HepG2 (cell line): ENCODE measurements at regions not wholly inside any gene's neighbourhood (a gene's known extent, or its start where the extent isn't known, plus 50 kb on each side); places are given as distances from the start of the nearest gene placed in this dataset.

Source experiments
- AGO2 ChIP-seq: fragments of 200-400 bp; formaldehyde crosslinking; optimal IDR thresholded peaks from 2 replicates; pipeline ENCODE3; 2017; ENCODE audit warnings: mild to moderate bottlenecking, low read depth, low read length, moderate library complexity
- GFI1 ChIP-seq: sonication (generic); formaldehyde crosslinking; IDR thresholded peaks from 2 replicates; pipeline ENCODE4 v1.5.0; 2020; ENCODE audit warnings: missing genetic modification reagents, mild to moderate bottlenecking, borderline replicate concordance
- GLI4 ChIP-seq: sonication (generic); formaldehyde crosslinking; IDR thresholded peaks from 2 replicates; pipeline ENCODE4 v1.5.1; 2020; ENCODE audit warnings: missing genetic modification reagents, mild to moderate bottlenecking, moderate library complexity, borderline replicate concordance
- HES4 ChIP-seq: sonication (generic); formaldehyde crosslinking; IDR thresholded peaks from 2 replicates; pipeline ENCODE4 v1.9.0; 2021; ENCODE audit warnings: mild to moderate bottlenecking, missing genetic modification reagents, borderline replicate concordance
- JARID2 ChIP-seq: sonication (generic); formaldehyde crosslinking; IDR thresholded peaks from 2 replicates; pipeline ENCODE4 v1.8.1; 2023; ENCODE audit warnings: missing genetic modification reagents, inconsistent platforms; ENCODE audit not compliant: insufficient replicate concordance
- NR2F6 ChIP-seq, 2 experiments: IDR thresholded peaks; 2 replicates each; pipeline ENCODE4 v1.6.1; 2016; ENCODE audit warnings: antibody characterized with exemption in 1 of 2, mild to moderate bottlenecking in 1 of 2
- TEF ChIP-seq: sonication (generic); formaldehyde crosslinking; IDR thresholded peaks from 2 replicates; pipeline ENCODE4 v1.5.0; 2020; ENCODE audit warnings: missing genetic modification reagents
- TERF1 ChIP-seq: sonication (generic); formaldehyde crosslinking; IDR thresholded peaks from 2 replicates; pipeline ENCODE4 v1.8.0; 2022; ENCODE audit warnings: mild to moderate bottlenecking, missing genetic modification reagents, moderate library complexity
- ZBTB4 ChIP-seq: sonication (generic); formaldehyde crosslinking; IDR thresholded peaks from 2 replicates; pipeline ENCODE4 v1.4.0; 2020; ENCODE audit warnings: missing genetic modification reagents, mild to moderate bottlenecking, borderline replicate concordance
- ZBTB40 ChIP-seq, 2 experiments: fragments of 450-650 bp in 1 of 2; sonication (generic) in 1 of 2; formaldehyde crosslinking in 1 of 2; IDR thresholded peaks; 2 replicates each; pipeline versions ENCODE4 v1.6.1 to v1.8.0; 2016 to 2022; ENCODE audit warnings: antibody characterized with exemption in 1 of 2, mild to moderate bottlenecking in 1 of 2, missing genetic modification reagents in 1 of 2
- ZNF850 ChIP-seq: sonication (generic); formaldehyde crosslinking; conservative IDR thresholded peaks from 2 replicates; pipeline ENCODE4 v1.9.0; 2021; ENCODE audit warnings: mild to moderate bottlenecking, missing genetic modification reagents

- TF ChIP-seq ZBTB40 (IDR thresholded peaks at IDR 0.05) (no peak), ZBTB40 (CRISPR knock-in tag; IDR thresholded peaks at IDR 0.05) (no peak), GFI1 (no peak), NR2F6 (IDR thresholded peaks at IDR 0.05) (no peak), NR2F6 (CRISPR knock-in tag; IDR thresholded peaks at IDR 0.05) (no peak), TEF (CRISPR knock-in tag) (no peak), GLI4 (CRISPR knock-in tag) (no peak), ZNF850 (CRISPR knock-in tag) (no peak), AGO2 (no peak), HES4 (CRISPR knock-in tag) (no peak), ZBTB4 (CRISPR knock-in tag) (no peak), JARID2 (no peak), TERF1 (CRISPR knock-in tag) (no peak)
Measured at GRCh38 chr3:153442386-153442785, 280.4 kb downstream of the RAP2B start (continued).
